HG02973 (cell line): ENCODE measurements at regions not wholly inside any gene's neighbourhood (a gene's known extent, or its start where the extent isn't known, plus 50 kb on each side); places are given as distances from the start of the nearest gene placed in this dataset.

ENCODE experiments used
- ATAC-seq: cut with Tn5 transposase; IDR thresholded peaks from one replicate; pipeline ENCODE4 v1.9.1; 2021; ENCODE audit warnings: moderate library complexity; ENCODE audit not compliant: unreplicated experiment

- no peak for ATAC-seq
These were observed 483.8 kb downstream of the GALR1 start for GRCh38 chr18:77733292-77733903.

- no peak for ATAC-seq
These were observed 487.2 kb downstream of the GALR1 start for GRCh38 chr18:77736842-77737241.

- ATAC-seq, result no peak
These were observed 487.8 kb downstream of the GALR1 start for GRCh38 chr18:77737405-77737804.

- no peak for ATAC-seq
These were observed 499.4 kb downstream of the GALR1 start for GRCh38 chr18:77749089-77749488.

- ATAC-seq, result no peak
These were observed 500.4 kb downstream of the GALR1 start for GRCh38 chr18:77750006-77750405.

GRCh38 chr18:77754475-77755044 lies 504.9 kb downstream of the GALR1 start:
- ATAC-seq, result no peak

- no peak for ATAC-seq
These were observed 505.5 kb downstream of the GALR1 start for GRCh38 chr18:77755187-77755586.

- no peak for ATAC-seq
These were observed 511.7 kb downstream of the GALR1 start for GRCh38 chr18:77761332-77761731.

GRCh38 chr18:77762014-77762413 lies 512.4 kb downstream of the GALR1 start:
- ATAC-seq, result no peak

GRCh38 chr18:77762642-77763041 lies 513.0 kb downstream of the GALR1 start:
- ATAC-seq, result no peak

- no peak for ATAC-seq
These were observed 514.0 kb downstream of the GALR1 start for GRCh38 chr18:77763530-77764145.

- no peak for ATAC-seq
These were observed 515.8 kb downstream of the GALR1 start for GRCh38 chr18:77765468-77765867.

- ATAC-seq, result no peak
These were observed 516.8 kb downstream of the GALR1 start for GRCh38 chr18:77766421-77766820.

GRCh38 chr18:77772177-77772576 lies 522.5 kb downstream of the GALR1 start:
- ATAC-seq, result no peak

- ATAC-seq, result no peak
These were observed 526.5 kb downstream of the GALR1 start for GRCh38 chr18:77776104-77776503.

GRCh38 chr18:77777163-77777562 lies 527.5 kb downstream of the GALR1 start:
- ATAC-seq, result no peak

- ATAC-seq, result no peak
These were observed 535.2 kb downstream of the GALR1 start for GRCh38 chr18:77784759-77785379.

GRCh38 chr18:77785415-77785975 lies 535.8 kb downstream of the GALR1 start:
- ATAC-seq, result no peak

GRCh38 chr18:77803024-77803423 lies 553.4 kb downstream of the GALR1 start:
- no peak for ATAC-seq

GRCh38 chr18:77804382-77804781 lies 554.7 kb downstream of the GALR1 start:
- no peak for ATAC-seq

- no peak for ATAC-seq
These were observed 558.0 kb downstream of the GALR1 start for GRCh38 chr18:77807650-77808049.

- ATAC-seq, result no peak
These were observed 561.9 kb downstream of the GALR1 start for GRCh38 chr18:77811503-77811902.
